ENCODE measurements at regions not wholly inside any gene's neighbourhood (a gene's known extent, or its start where the extent isn't known, plus 50 kb on each side); places are given as distances from the start of the nearest gene placed in this dataset.

GRCh38 chr16:27618606-27619327 is 68.8 kb downstream of the KATNIP start:
- Histone ChIP-seq H3K4me1 (ENCODE audit: insufficient read depth, low read length) (no peaks in the 10 kb centered on the region), H3K27ac (ENCODE audit: low read length) (no peak overlapping the region), H3K9ac (ENCODE audit: low read depth, low read length) (no peak overlapping the region), H2AFZ (ENCODE audit: low read depth, low read length) (no peak overlapping the region), H4K20me1 (ENCODE audit: insufficient read depth, low read length) (no peaks in the 10 kb centered on the region), H3K4me2 (ENCODE audit: insufficient read depth, low read length) (no peak overlapping the region), H3K79me2 (ENCODE audit: insufficient read depth, low read length) (no peaks in the 10 kb centered on the region), H3K4me3 (ENCODE audit: low read depth in 1 of 2, low read length in 2 of 2) (no peak overlapping the region), H3K27me3 (ENCODE audit: insufficient read depth, low read length, poor library complexity) (no peaks in the 10 kb centered on the region), H3K36me3 (ENCODE audit: insufficient read depth, low read length) (no peaks in the 10 kb centered on the region), H3K9me3 (ENCODE audit: insufficient read depth, low read length, severe bottlenecking) (no peaks in the 10 kb centered on the region)
- no peak for ATAC-seq (ENCODE audit: insufficient read depth, low read depth)
- TF ChIP-seq EZH2 (IDR thresholded peaks at IDR 0.05; ENCODE audit: borderline replicate concordance, low read depth, low read length, severe bottlenecking) (no peak), CTCF (IDR thresholded peaks at IDR 0.05; ENCODE audit: borderline replicate concordance, extremely low read depth, low read length, poor library complexity, severe bottlenecking) (no peak)
- DNase-seq, result no peak

- H3K27ac ChIP-seq (ENCODE audit: low read length), result no peak overlapping the region
- no peaks in the 10 kb centered on the region for H3K36me3 ChIP-seq (ENCODE audit: insufficient read depth, low read length)
- ATAC-seq (ENCODE audit: insufficient read depth, low read depth) (no peak), DNase-seq (no peak)
- TF ChIP-seq EZH2 (IDR thresholded peaks at IDR 0.05; ENCODE audit: borderline replicate concordance, low read depth, low read length, severe bottlenecking), result no peak
- no peak for TF ChIP-seq CTCF (IDR thresholded peaks at IDR 0.05; ENCODE audit: borderline replicate concordance, extremely low read depth, low read length, poor library complexity, severe bottlenecking)
- no peak overlapping the region for H2AFZ ChIP-seq (ENCODE audit: low read depth, low read length)
- H4K20me1 ChIP-seq (ENCODE audit: insufficient read depth, low read length), result no peaks in the 10 kb centered on the region
- H3K4me1 ChIP-seq (ENCODE audit: insufficient read depth, low read length), result no peaks in the 10 kb centered on the region
- H3K4me3 ChIP-seq (ENCODE audit: low read depth in 1 of 2, low read length in 2 of 2), result no peak overlapping the region
- no peaks in the 10 kb centered on the region for H3K79me2 ChIP-seq (ENCODE audit: insufficient read depth, low read length)
- no peaks in the 10 kb centered on the region for H3K27me3 ChIP-seq (ENCODE audit: insufficient read depth, low read length, poor library complexity)
- no peak overlapping the region for H3K4me2 ChIP-seq (ENCODE audit: insufficient read depth, low read length)
- H3K9me3 ChIP-seq (ENCODE audit: insufficient read depth, low read length, severe bottlenecking), result no peaks in the 10 kb centered on the region
- no peak overlapping the region for H3K9ac ChIP-seq (ENCODE audit: low read depth, low read length)
Measured at GRCh38 chr16:27620541-27620940, 70.6 kb downstream of the KATNIP start.

GRCh38 chr16:27624154-27625049 is 74.5 kb downstream of the KATNIP start:
- H4K20me1 ChIP-seq (ENCODE audit: insufficient read depth, low read length), result no peaks in the 10 kb centered on the region
- H3K9ac ChIP-seq (ENCODE audit: low read depth, low read length), result no peak overlapping the region
- no peak overlapping the region for H2AFZ ChIP-seq (ENCODE audit: low read depth, low read length)
- no peak overlapping the region for H3K27ac ChIP-seq (ENCODE audit: low read length)
- no peaks in the 10 kb centered on the region for H3K36me3 ChIP-seq (ENCODE audit: insufficient read depth, low read length)
- H3K79me2 ChIP-seq (ENCODE audit: insufficient read depth, low read length), result no peaks in the 10 kb centered on the region
- DNase-seq (no peak), ATAC-seq (ENCODE audit: insufficient read depth, low read depth) (no peak)
- H3K4me3 ChIP-seq (ENCODE audit: low read depth in 1 of 2, low read length in 2 of 2), result no peak overlapping the region
- no peaks in the 10 kb centered on the region for H3K27me3 ChIP-seq (ENCODE audit: insufficient read depth, low read length, poor library complexity)
- TF ChIP-seq EZH2 (IDR thresholded peaks at IDR 0.05; ENCODE audit: borderline replicate concordance, low read depth, low read length, severe bottlenecking), result no peak
- TF ChIP-seq CTCF (IDR thresholded peaks at IDR 0.05; ENCODE audit: borderline replicate concordance, extremely low read depth, low read length, poor library complexity, severe bottlenecking), result no peak
- peaks cover 19% of the 10 kb centered on the region for H3K4me1 ChIP-seq (ENCODE audit: insufficient read depth, low read length)
- H3K9me3 ChIP-seq (ENCODE audit: insufficient read depth, low read length, severe bottlenecking), result no peaks in the 10 kb centered on the region
- no peak overlapping the region for H3K4me2 ChIP-seq (ENCODE audit: insufficient read depth, low read length)
